ENCODE measurements at regions not wholly inside any gene's neighbourhood (a gene's known extent, or its start where the extent isn't known, plus 50 kb on each side); places are given as distances from the start of the nearest gene placed in this dataset.
"Not testable (repeated sequence)": the region's sequence is repeated elsewhere in the genome, so short reads cannot be mapped to it uniquely, and the experiment has no call there.

GRCh38 chr3:115204475-115204874, 57.4 kb upstream of the ZBTB20 start:
- Histone ChIP-seq H3K4me1 (ENCODE audit: low read depth) (no peaks in the 10 kb centered on the region), H3K4me3 (no peak overlapping the region), H3K36me3 (no peaks in the 10 kb centered on the region), H3K9me3 (ENCODE audit: low read depth) (no peaks in the 10 kb centered on the region), H3K27me3 (peaks cover 2% of the 10 kb centered on the region), H3K27ac (no peak overlapping the region)
- TF ChIP-seq CTCF (IDR thresholded peaks at IDR 0.05; ENCODE audit: low read depth, low read length): no peak
- no peak for DNase-seq (ENCODE audit: low read depth in 1 of 2, low spot score in 1 of 2)

- Histone ChIP-seq H3K27ac (no peak overlapping the region), H3K27me3 (no peaks in the 10 kb centered on the region), H3K36me3 (no peaks in the 10 kb centered on the region), H3K9me3 (ENCODE audit: low read depth) (no peaks in the 10 kb centered on the region), H3K4me3 (no peak overlapping the region), H3K4me1 (ENCODE audit: low read depth) (no peaks in the 10 kb centered on the region)
- no peak for TF ChIP-seq CTCF (IDR thresholded peaks at IDR 0.05; ENCODE audit: low read depth, low read length)
- no peak for DNase-seq (ENCODE audit: low read depth in 1 of 2, low spot score in 1 of 2)
Observed at GRCh38 chr3:115208066-115208750, 61.1 kb upstream of the ZBTB20 start.

- no peaks in the 10 kb centered on the region for H3K27me3 ChIP-seq
- H3K36me3 ChIP-seq: no peaks in the 10 kb centered on the region
- DNase-seq (ENCODE audit: low read depth in 1 of 2, low spot score in 1 of 2): no peak
- no peaks in the 10 kb centered on the region for H3K9me3 ChIP-seq (ENCODE audit: low read depth)
- no peak overlapping the region for H3K27ac ChIP-seq
- no peaks in the 10 kb centered on the region for H3K4me1 ChIP-seq (ENCODE audit: low read depth)
- TF ChIP-seq CTCF (IDR thresholded peaks at IDR 0.05; ENCODE audit: low read depth, low read length): no peak
- no peak overlapping the region for H3K4me3 ChIP-seq
Observed at GRCh38 chr3:115211810-115212492, 64.9 kb upstream of the ZBTB20 start.

- Histone ChIP-seq H3K27me3 (no peaks in the 10 kb centered on the region), H3K36me3 (no peaks in the 10 kb centered on the region), H3K4me1 (ENCODE audit: low read depth) (no peaks in the 10 kb centered on the region), H3K9me3 (ENCODE audit: low read depth) (no peaks in the 10 kb centered on the region), H3K27ac (no peak overlapping the region), H3K4me3 (no peak overlapping the region)
- DNase-seq (ENCODE audit: low read depth in 1 of 2, low spot score in 1 of 2): no peak
- no peak for TF ChIP-seq CTCF (IDR thresholded peaks at IDR 0.05; ENCODE audit: low read depth, low read length)
Observed at GRCh38 chr3:115212615-115213014, 65.5 kb upstream of the ZBTB20 start.

GRCh38 chr3:115213052-115213451, 66.0 kb upstream of the ZBTB20 start:
- not testable (repeated sequence) for H3K27me3 ChIP-seq; H3K36me3 ChIP-seq; H3K27ac ChIP-seq; H3K4me1 ChIP-seq (ENCODE audit: low read depth); DNase-seq (ENCODE audit: low read depth in 1 of 2, low spot score in 1 of 2); H3K9me3 ChIP-seq (ENCODE audit: low read depth); H3K4me3 ChIP-seq

- Histone ChIP-seq H3K4me1 (ENCODE audit: low read depth) (peaks cover 2% of the 10 kb centered on the region), H3K9me3 (ENCODE audit: low read depth) (no peaks in the 10 kb centered on the region), H3K36me3 (no peaks in the 10 kb centered on the region), H3K27ac (no peak overlapping the region), H3K4me3 (no peak overlapping the region), H3K27me3 (no peaks in the 10 kb centered on the region)
- DNase-seq (ENCODE audit: low read depth in 1 of 2, low spot score in 1 of 2): no peak
- TF ChIP-seq CTCF (IDR thresholded peaks at IDR 0.05; ENCODE audit: low read depth, low read length): no peak
Observed at GRCh38 chr3:115217292-115217677, 70.2 kb upstream of the ZBTB20 start.

Measured in cardiac muscle cell (in vitro differentiated cells and primary cell).